ENCODE measurements at regions not wholly inside any gene's neighbourhood (a gene's known extent, or its start where the extent isn't known, plus 50 kb on each side); places are given as distances from the start of the nearest gene placed in this dataset.

DNA sequence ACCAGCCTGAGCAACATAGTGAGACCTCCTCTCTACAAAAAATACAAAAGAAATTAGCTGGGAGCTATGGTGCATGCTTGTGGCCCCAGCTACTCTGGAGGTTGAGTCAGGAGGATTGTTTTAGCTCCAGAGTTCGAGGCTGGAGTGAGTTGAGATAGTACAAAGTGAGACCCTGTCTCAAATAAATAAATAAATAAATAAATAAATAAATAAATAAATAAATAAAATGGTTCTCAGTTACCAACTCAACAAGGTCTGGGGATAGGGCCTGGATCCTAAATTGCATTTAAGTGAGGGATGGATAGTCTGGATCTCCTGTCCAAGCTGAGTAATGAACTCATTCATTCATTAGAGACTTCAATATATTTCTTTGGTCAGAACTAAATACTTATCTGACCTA, 115.7 kb upstream of the IL1RAPL2 start (continued):
- TF ChIP-seq SNAPC4 (CRISPR knock-in tag; IDR thresholded peaks at IDR 0.05) = no peak

DNA sequence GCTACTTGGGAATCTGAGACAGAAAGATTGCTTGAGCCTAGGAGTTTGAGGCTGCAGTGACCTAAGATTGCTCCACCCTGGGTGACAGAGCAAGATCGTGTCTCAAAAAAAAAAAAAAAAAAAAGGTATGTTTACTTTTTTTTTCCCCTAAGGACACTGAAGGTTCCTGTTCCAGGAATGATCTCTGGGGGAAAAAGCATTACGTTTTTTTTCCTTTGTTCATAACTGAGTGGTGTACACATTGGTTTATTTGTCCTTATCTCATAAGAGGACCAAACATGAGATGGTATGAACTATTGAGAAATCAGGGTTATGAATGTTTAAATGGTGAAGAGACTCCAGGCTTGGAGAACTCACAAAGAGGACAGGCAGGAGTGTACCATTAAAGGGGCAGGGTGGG, 120.4 kb upstream of the IL1RAPL2 start:
- intact Hi-C loops (cut with micrococcal nuclease; ENCODE audit: unreplicated experiment) (no loop called here), in situ Hi-C loops (cut with HindIII; ENCODE audit: extremely low pct_ligation_motif_present, low pct_unique_long_range_greater_than_20kb) (no loop called here)
- no peak for ATAC-seq
- CTCF ChIA-PET (ENCODE audit: low intra/inter-chr PET ratio, low total read pairs) = no interaction called here
- POLR2A ChIA-PET = no interaction called here
- no peak for FAIRE-seq
- H4K20me1 ChIP-seq (ENCODE audit: insufficient read depth, low read length) = no peaks in the 10 kb centered on the region
- H3K27ac ChIP-seq (ENCODE audit: extremely low read length, insufficient read depth, low read length) = no peak overlapping the region
- no peak for DNase-seq (ENCODE audit: low spot score)
- H3K4me1 ChIP-seq (ENCODE audit: insufficient read depth, low read length) = no peaks in the 10 kb centered on the region
- no peak overlapping the region for H2AFZ ChIP-seq (ENCODE audit: low read length)
- H3K9ac ChIP-seq (ENCODE audit: insufficient read depth, low read depth, low read length) = no peak overlapping the region
- 4% methylated on average over 2 of the region's 2 CpGs for WGBS (ENCODE audit: low lambda C conversion rate)
- H3K27me3 ChIP-seq (ENCODE audit: control insufficient read depth in 1 of 2, insufficient read depth in 2 of 2, low read length in 2 of 2) = no peaks in the 10 kb centered on the region
- H3K4me3 ChIP-seq (replicated peaks in 1 of 3; ENCODE audit: insufficient read depth in 1 of 3, low read depth in 2 of 3, low read length in 3 of 3) = no peak overlapping the region
- BruUV-seq (replicated peaks) = no TSS peak
- H3K79me2 ChIP-seq (ENCODE audit: insufficient read depth, low read length) = no peaks in the 10 kb centered on the region
- no peaks in the 10 kb centered on the region for H3K9me3 ChIP-seq (ENCODE audit: low read length)
- H3K4me2 ChIP-seq (ENCODE audit: low read depth, low read length) = no peak overlapping the region
- no peaks in the 10 kb centered on the region for H3K36me3 ChIP-seq (replicated peaks in 1 of 2; ENCODE audit: control insufficient read depth in 1 of 2, insufficient read depth in 2 of 2, low read length in 2 of 2)
- TF ChIP-seq ZNF570 (CRISPR knock-in tag; IDR thresholded peaks at IDR 0.05; ENCODE audit: borderline replicate concordance) (no peak), ZNF790 (CRISPR knock-in tag; IDR thresholded peaks at IDR 0.05; ENCODE audit: borderline replicate concordance) (no peak), ZFP1 (CRISPR knock-in tag; IDR thresholded peaks at IDR 0.05) (no peak), FOXO1 (CRISPR knock-in tag; IDR thresholded peaks at IDR 0.05) (no peak), DNMT3B (CRISPR knock-in tag; conservative IDR thresholded peaks at IDR 0.05) (no peak), ZBTB10 (CRISPR knock-in tag; IDR thresholded peaks at IDR 0.05; ENCODE audit: borderline replicate concordance) (no peak), REST (IDR thresholded peaks at IDR 0.05; ENCODE audit: borderline replicate concordance in 1 of 2, low read depth in 1 of 2, low read length in 2 of 2) (no peak), SRY (CRISPR knock-in tag; IDR thresholded peaks at IDR 0.05) (no peak), ZSCAN22 (CRISPR knock-in tag; IDR thresholded peaks at IDR 0.05) (no peak), FOXP1 (IDR thresholded peaks at IDR 0.05) (no peak), FOXP1 (CRISPR knock-in tag; IDR thresholded peaks at IDR 0.05) (no peak), DMAP1 (CRISPR knock-in tag; IDR thresholded peaks at IDR 0.05) (no peak), NONO (IDR thresholded peaks at IDR 0.05) (no peak), NONO (CRISPR knock-in tag; conservative IDR thresholded peaks at IDR 0.05) (no peak)
